Astrocyte of the cerebellum (primary cell): ENCODE measurements at regions not wholly inside any gene's neighbourhood (a gene's known extent, or its start where the extent isn't known, plus 50 kb on each side); places are given as distances from the start of the nearest gene placed in this dataset.

Experiments
- DNase-seq: peaks from one replicate; pipeline ENCODE4 v3.0.0-alpha.2; 2011; ENCODE audit warnings: low read depth
- H3K4me3 ChIP-seq: 2 replicates; pipeline ENCODE4 v1.5.1; 2011; ENCODE audit warnings: mild to moderate bottlenecking, low read depth, low read length, moderate library complexity
- in situ Hi-C: cut with HindIII; loops from 2 replicates; pipeline ENCODE4 v1.10.0; 2017; ENCODE audit warnings: low sequenced_read_pairs
- TF ChIP-seq, protein P1 (sequence below): IDR thresholded peaks from 2 replicates; pipeline ENCODE4 v1.5.1; 2012; ENCODE audit warnings: low read length, low read depth, moderate library complexity, mild to moderate bottlenecking; ENCODE audit errors: missing control alignments

DNA sequence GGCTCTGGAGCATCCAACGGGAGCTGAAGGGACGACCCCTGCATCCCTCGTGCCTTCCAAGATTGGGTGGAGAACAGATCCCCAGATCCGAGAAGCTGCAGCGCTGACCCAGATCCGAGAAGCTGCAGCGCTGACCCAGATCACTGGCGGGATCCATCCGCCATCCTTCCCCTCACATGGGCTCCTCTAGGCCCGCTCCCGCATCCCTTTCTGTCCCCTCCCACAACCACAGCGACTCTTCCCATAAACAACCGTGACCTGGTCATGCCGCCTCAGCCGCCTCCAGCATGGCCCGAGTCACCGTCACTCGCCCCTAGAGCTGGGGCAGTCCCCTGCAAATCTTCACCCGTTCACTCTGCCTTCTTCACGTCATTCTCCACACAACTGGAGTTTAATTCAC, 124.9 kb downstream of the UTP18 start:
- TF ChIP-seq, protein P1, sequence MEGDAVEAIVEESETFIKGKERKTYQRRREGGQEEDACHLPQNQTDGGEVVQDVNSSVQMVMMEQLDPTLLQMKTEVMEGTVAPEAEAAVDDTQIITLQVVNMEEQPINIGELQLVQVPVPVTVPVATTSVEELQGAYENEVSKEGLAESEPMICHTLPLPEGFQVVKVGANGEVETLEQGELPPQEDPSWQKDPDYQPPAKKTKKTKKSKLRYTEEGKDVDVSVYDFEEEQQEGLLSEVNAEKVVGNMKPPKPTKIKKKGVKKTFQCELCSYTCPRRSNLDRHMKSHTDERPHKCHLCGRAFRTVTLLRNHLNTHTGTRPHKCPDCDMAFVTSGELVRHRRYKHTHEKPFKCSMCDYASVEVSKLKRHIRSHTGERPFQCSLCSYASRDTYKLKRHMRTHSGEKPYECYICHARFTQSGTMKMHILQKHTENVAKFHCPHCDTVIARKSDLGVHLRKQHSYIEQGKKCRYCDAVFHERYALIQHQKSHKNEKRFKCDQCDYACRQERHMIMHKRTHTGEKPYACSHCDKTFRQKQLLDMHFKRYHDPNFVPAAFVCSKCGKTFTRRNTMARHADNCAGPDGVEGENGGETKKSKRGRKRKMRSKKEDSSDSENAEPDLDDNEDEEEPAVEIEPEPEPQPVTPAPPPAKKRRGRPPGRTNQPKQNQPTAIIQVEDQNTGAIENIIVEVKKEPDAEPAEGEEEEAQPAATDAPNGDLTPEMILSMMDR = no peak
- in situ Hi-C loops = no loop called here
- no peak for DNase-seq
- H3K4me3 ChIP-seq = no peak overlapping the region

DNA sequence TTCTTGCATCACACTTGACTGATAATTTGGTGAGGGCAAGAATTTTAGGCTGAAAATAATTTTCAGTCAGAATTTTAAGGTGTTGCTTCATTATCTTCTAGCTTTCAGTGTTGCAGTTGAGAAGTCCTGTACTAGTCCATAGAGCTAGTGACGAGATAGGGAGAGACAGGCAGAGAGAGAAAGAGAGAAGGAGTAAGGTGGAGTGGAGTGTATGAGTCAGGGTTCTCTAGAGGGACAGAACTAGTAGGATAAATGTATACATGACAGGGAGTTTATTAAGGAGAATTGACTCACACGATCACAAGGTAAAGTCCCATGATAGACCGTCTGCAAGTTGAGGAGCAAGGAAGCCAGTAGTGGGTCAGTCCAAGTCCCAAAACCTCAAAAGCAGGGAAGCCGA, 127.2 kb downstream of the UTP18 start:
- in situ Hi-C loops = no loop called here
- TF ChIP-seq, protein P1 = no peak
- DNase-seq = no peak
- no peak overlapping the region for H3K4me3 ChIP-seq

DNA sequence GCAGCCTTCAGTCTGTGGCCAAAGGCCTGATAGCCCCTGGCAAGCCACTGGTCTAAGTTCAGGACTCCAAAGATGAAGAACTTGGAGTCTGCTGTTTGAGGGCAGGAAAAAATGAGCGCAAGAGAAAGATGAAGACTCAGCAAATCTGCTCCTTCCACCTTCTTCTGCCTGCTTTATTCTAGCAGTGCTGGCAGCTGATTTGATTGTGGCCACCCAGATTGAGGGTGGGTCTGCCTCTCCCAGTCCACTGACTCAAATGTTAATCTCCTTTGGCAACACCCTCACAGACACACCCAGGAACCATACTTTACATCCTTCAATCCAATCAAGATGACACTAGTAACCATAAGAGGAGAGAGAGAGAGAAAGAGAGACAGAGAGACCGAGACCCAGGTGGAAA, 127.6 kb downstream of the UTP18 start:
- TF ChIP-seq, protein P1 = no peak
- DNase-seq = no peak
- in situ Hi-C loops = no loop called here
- no peak overlapping the region for H3K4me3 ChIP-seq

DNA sequence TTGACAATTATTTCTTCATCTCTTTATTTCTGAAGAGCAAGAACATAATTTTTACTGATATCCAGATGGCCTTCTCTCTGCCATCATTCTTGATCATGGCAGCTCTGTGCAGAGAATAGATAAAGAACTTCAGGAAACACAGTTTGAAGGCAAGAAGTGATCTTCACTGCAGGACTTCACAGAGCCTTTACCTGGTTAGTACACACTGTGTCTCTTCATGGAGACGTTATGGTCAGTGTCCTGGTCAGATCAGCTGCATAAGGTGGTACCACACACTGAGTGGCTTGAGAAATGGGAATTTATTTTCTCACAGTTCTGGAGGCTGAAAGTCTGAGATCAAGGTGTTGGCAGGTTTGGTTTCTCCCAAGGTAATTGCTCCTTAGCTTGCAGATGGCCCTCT, 129.5 kb downstream of the UTP18 start:
- DNase-seq = no peak
- H3K4me3 ChIP-seq = no peak overlapping the region
- TF ChIP-seq, protein P1 = no peak
- in situ Hi-C loops = no loop called here

DNA sequence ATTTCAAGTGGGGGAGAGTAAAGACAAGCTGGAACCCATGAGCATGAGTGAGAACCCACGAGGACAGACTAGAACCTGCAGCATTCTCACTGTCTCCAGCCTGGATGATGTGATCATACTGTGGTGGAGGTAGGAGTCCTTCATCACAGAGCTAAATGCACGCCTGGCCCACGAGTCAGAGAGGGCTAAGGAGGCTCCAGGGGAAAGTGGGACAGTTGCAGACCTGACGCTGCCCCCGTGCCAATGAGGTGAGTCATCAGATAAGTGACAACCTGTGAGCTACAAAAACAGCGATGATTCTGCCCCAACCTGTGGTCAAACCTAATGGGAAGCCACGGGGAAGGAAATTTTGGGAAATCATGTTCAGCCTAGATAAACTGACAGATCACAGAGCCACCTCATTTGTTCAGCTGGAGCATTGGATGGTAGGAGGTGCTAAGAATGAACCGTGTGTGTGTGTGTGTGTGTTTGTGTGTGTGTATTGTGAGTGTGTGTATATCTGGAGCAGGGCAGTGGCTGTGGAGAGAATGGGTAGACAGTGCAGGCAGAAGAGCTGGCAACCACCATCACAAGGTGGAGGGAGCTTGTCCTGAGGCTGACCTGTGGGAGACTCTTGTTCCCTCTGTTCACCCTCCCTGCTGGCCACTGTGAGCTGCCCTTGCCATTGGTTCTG, 131.8 kb downstream of the UTP18 start:
- DNase-seq = no peak
- H3K4me3 ChIP-seq = no peak overlapping the region
- in situ Hi-C loops = no loop called here
- TF ChIP-seq, protein P1 = no peak

DNA sequence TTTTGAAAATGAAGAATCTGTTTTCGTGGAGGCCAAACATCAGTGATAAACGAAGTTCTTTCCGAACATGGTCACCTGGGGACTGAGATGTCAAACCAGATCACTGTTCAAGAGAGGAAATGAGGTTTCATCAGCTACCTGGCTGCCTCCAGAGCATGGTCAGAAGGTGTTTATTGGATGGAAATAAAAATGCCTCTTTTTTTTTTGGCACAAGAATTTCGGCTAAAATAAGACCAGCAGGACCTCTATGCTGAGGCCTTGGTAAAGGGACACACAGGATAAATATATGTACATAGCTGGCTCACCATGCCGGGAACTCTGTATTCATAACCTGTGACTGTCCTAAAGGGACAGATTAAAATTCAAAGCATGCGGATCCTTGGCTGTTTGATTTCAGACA, 135.3 kb downstream of the UTP18 start:
- in situ Hi-C loops = no loop called here
- no peak overlapping the region for H3K4me3 ChIP-seq
- DNase-seq = no peak
- TF ChIP-seq, protein P1 = no peak
